SK-N-SH treated with all-trans-retinoic acid at 6 μM for 48 hours (cell line): ENCODE measurements at regions not wholly inside any gene's neighbourhood (a gene's known extent, or its start where the extent isn't known, plus 50 kb on each side); places are given as distances from the start of the nearest gene placed in this dataset.

Source experiments
- ATAC-seq: fragments of 200-7000 bp; cut with Tn5 transposase; 3 replicates; pipeline ENCODE4 v1.9.1; 2020; ENCODE audit warnings: mild to moderate bottlenecking, moderate library complexity
- ARNTL ChIP-seq: fragments of 450-650 bp; formaldehyde crosslinking; IDR thresholded peaks from 2 replicates; pipeline ENCODE4 v1.5.0; 2020; ENCODE audit warnings: low read depth, mild to moderate bottlenecking, moderate library complexity, borderline replicate concordance
- BACH2 ChIP-seq: fragments of 250-450 bp; sonication (Bioruptor Pico); IDR thresholded peaks from 2 replicates; pipeline ENCODE4 v1.9.0; 2021; ENCODE audit warnings: mild to moderate bottlenecking, borderline replicate concordance
- CSDC2 ChIP-seq: fragments of 250-450 bp; sonication (Bioruptor Pico); IDR thresholded peaks from 2 replicates; pipeline ENCODE4 v1.5.0; 2020; ENCODE audit warnings: mild to moderate bottlenecking, moderate library complexity
- ESRRG ChIP-seq: fragments of 250-450 bp; sonication (Bioruptor Pico); IDR thresholded peaks from 2 replicates; pipeline ENCODE4 v1.6.1; 2021; ENCODE audit warnings: mild to moderate bottlenecking
- GLIS3 ChIP-seq: fragments of 250-450 bp; sonication (Bioruptor Pico); IDR thresholded peaks from 2 replicates; pipeline ENCODE4 v1.5.0; 2020; ENCODE audit warnings: mild to moderate bottlenecking, moderate library complexity
- ISL1 ChIP-seq: fragments of 250-450 bp; sonication (Bioruptor Pico); IDR thresholded peaks from 2 replicates; pipeline ENCODE4 v2.1.2; 2022; ENCODE audit warnings: mild to moderate bottlenecking, moderate library complexity
- OSR1 ChIP-seq: fragments of 250-450 bp; sonication (Bioruptor Pico); IDR thresholded peaks from 2 replicates; pipeline ENCODE4 v1.8.0; 2022; ENCODE audit warnings: moderate library complexity, mild to moderate bottlenecking, inconsistent platforms
- PATZ1 ChIP-seq: fragments of 250-450 bp; sonication (Bioruptor Pico); IDR thresholded peaks from 2 replicates; pipeline ENCODE4 v1.8.0; 2020; ENCODE audit warnings: mild to moderate bottlenecking, moderate library complexity, borderline replicate concordance
- RARB ChIP-seq: fragments of 250-450 bp; sonication (Bioruptor Pico); IDR thresholded peaks from 2 replicates; pipeline ENCODE4 v1.8.0; 2021; ENCODE audit warnings: mild to moderate bottlenecking, moderate library complexity
- SNAI2 ChIP-seq: fragments of 250-450 bp; sonication (Bioruptor Pico); IDR thresholded peaks from 2 replicates; pipeline ENCODE4 v1.5.0; 2020; ENCODE audit warnings: mild to moderate bottlenecking, moderate library complexity
- TCF4 ChIP-seq: fragments of 250-450 bp; sonication (Bioruptor Pico); IDR thresholded peaks from 2 replicates; pipeline ENCODE4 v1.8.0; 2021; ENCODE audit warnings: mild to moderate bottlenecking, moderate library complexity, borderline replicate concordance
- TOX ChIP-seq: fragments of 250-450 bp; sonication (Bioruptor Pico); IDR thresholded peaks from 2 replicates; pipeline ENCODE4 v1.8.0; 2021; ENCODE audit warnings: mild to moderate bottlenecking, moderate library complexity, borderline replicate concordance
- TSHZ2 ChIP-seq: fragments of 250-450 bp; sonication (Bioruptor Pico); IDR thresholded peaks from 2 replicates; pipeline ENCODE4 v1.5.0; 2020; ENCODE audit warnings: mild to moderate bottlenecking, moderate library complexity
- ZC3H10 ChIP-seq: fragments of 250-450 bp; sonication (Bioruptor Pico); IDR thresholded peaks from 2 replicates; pipeline ENCODE4 v1.5.1; 2021; ENCODE audit warnings: mild to moderate bottlenecking, moderate library complexity
- ZFP3 ChIP-seq: fragments of 250-450 bp; sonication (Bioruptor Pico); IDR thresholded peaks from 2 replicates; pipeline ENCODE4 v1.5.0; 2020; ENCODE audit warnings: mild to moderate bottlenecking, moderate library complexity
- ZFP30 ChIP-seq: fragments of 450-650 bp; formaldehyde crosslinking; IDR thresholded peaks from 2 replicates; pipeline ENCODE4 v1.5.0; 2022; ENCODE audit warnings: mild to moderate bottlenecking, moderate library complexity
- ZNF565 ChIP-seq: fragments of 450-650 bp; formaldehyde crosslinking; conservative IDR thresholded peaks from 2 replicates; pipeline ENCODE4 v1.5.0; 2020; ENCODE audit warnings: low read depth, mild to moderate bottlenecking, moderate library complexity
- ZNF70 ChIP-seq: fragments of 450-650 bp; formaldehyde crosslinking; IDR thresholded peaks from 2 replicates; pipeline ENCODE4 v1.5.0; 2020; ENCODE audit warnings: mild to moderate bottlenecking, moderate library complexity
- ZNF8 ChIP-seq: fragments of 450-650 bp; formaldehyde crosslinking; IDR thresholded peaks from 2 replicates; pipeline ENCODE4 v1.5.0; 2020; ENCODE audit warnings: mild to moderate bottlenecking, moderate library complexity
- TF ChIP-seq, protein P1 (sequence below): fragments of 250-450 bp; sonication (Bioruptor Pico); IDR thresholded peaks from 2 replicates; pipeline ENCODE4 v1.8.0; 2021; ENCODE audit warnings: low read depth, mild to moderate bottlenecking, moderate library complexity, borderline replicate concordance

GRCh38 chr10:111243126-111243525 lies 166.3 kb downstream of the ADRA2A start:
- TF ChIP-seq ZFP3 (no peak), TOX (CRISPR knock-in tag) (no peak), ZNF565 (CRISPR knock-in tag) (no peak), ARNTL (CRISPR knock-in tag) (no peak), ISL1 (CRISPR knock-in tag) (no peak), PATZ1 (CRISPR knock-in tag) (no peak), RARB (CRISPR knock-in tag) (no peak), ESRRG (CRISPR knock-in tag) (no peak), ZFP30 (CRISPR knock-in tag) (no peak), ZNF8 (CRISPR knock-in tag) (no peak), GLIS3 (CRISPR knock-in tag) (no peak), CSDC2 (no peak), BACH2 (CRISPR knock-in tag) (no peak)
- no peak for ATAC-seq

- no peak for ATAC-seq
- no peak for TF ChIP-seq ZC3H10 (CRISPR knock-in tag)
- no peak for TF ChIP-seq CSDC2
- TF ChIP-seq ZNF70 (CRISPR knock-in tag) = no peak
- no peak for TF ChIP-seq GLIS3 (CRISPR knock-in tag)
- TF ChIP-seq BACH2 (CRISPR knock-in tag) = no peak
- no peak for TF ChIP-seq ZNF8 (CRISPR knock-in tag)
- TF ChIP-seq OSR1 = no peak
- no peak for TF ChIP-seq ARNTL (CRISPR knock-in tag)
- TF ChIP-seq ZFP3 = no peak
- TF ChIP-seq SNAI2 (CRISPR knock-in tag) = no peak
- TF ChIP-seq ZNF565 (CRISPR knock-in tag) = no peak
- TF ChIP-seq ESRRG (CRISPR knock-in tag) = no peak
- no peak for TF ChIP-seq ISL1 (CRISPR knock-in tag)
- TF ChIP-seq PATZ1 (CRISPR knock-in tag) = no peak
- TF ChIP-seq, protein P1, sequence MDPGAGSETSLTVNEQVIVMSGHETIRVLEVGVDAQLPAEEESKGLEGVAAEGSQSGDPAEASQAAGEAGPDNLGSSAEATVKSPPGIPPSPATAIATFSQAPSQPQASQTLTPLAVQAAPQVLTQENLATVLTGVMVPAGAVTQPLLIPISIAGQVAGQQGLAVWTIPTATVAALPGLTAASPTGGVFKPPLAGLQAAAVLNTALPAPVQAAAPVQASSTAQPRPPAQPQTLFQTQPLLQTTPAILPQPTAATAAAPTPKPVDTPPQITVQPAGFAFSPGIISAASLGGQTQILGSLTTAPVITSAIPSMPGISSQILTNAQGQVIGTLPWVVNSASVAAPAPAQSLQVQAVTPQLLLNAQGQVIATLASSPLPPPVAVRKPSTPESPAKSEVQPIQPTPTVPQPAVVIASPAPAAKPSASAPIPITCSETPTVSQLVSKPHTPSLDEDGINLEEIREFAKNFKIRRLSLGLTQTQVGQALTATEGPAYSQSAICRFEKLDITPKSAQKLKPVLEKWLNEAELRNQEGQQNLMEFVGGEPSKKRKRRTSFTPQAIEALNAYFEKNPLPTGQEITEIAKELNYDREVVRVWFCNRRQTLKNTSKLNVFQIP (CRISPR knock-in tag) = no peak
Measured at GRCh38 chr10:111246136-111246535, 169.3 kb downstream of the ADRA2A start.

DNA sequence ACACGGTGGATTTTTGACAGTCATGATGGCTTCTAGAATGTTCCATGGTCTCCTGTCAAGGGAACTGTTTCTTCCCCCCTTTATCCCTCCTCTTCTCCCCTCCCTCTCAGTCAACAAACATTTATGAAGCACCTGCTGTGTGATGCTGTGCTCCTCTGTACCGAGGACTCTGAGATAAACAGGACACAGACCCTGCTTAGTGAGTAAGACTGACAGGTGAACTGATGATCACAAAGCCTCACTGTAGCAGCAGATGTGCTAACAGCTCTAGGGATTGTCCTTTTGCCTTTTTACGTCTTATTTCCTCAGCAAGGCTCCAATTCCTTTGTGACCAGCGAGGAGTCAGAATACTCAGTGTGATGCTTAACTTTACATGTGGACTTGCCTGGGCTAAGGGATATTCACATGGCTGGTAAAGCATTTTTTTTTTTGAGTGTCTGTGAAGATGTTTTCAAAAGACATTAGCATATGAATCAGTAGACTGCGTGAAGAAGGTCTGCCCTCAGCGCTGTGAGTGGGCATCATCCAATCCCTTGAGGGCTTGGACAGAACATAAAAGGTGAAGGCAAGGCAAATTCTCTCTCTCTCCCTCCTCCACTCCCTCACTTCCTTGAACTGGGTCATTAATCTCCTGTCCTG lies 170.1 kb downstream of the ADRA2A start:
- TF ChIP-seq ESRRG (CRISPR knock-in tag) (no peak), TCF4 (CRISPR knock-in tag) (no peak), ZNF565 (CRISPR knock-in tag) (no peak), RARB (CRISPR knock-in tag) (no peak), ZFP30 (CRISPR knock-in tag) (no peak), CSDC2 (no peak), SNAI2 (CRISPR knock-in tag) (no peak), OSR1 (no peak), ISL1 (CRISPR knock-in tag) (no peak), ZNF8 (CRISPR knock-in tag) (no peak), GLIS3 (CRISPR knock-in tag) (no peak), PATZ1 (CRISPR knock-in tag) (no peak), TSHZ2 (CRISPR knock-in tag) (no peak)
- ATAC-seq = no peak
